RKO (cell line): ENCODE measurements at regions not wholly inside any gene's neighbourhood (a gene's known extent, or its start where the extent isn't known, plus 50 kb on each side); places are given as distances from the start of the nearest gene placed in this dataset.
"Not testable (repeated sequence)": the region's sequence is repeated elsewhere in the genome, so short reads cannot be mapped to it uniquely, and the experiment has no call there.

Experiments used
- DNase-seq: peaks from one replicate; pipeline ENCODE4 v3.0.0-alpha.2; 2016; ENCODE audit warnings: low spot score

DNA sequence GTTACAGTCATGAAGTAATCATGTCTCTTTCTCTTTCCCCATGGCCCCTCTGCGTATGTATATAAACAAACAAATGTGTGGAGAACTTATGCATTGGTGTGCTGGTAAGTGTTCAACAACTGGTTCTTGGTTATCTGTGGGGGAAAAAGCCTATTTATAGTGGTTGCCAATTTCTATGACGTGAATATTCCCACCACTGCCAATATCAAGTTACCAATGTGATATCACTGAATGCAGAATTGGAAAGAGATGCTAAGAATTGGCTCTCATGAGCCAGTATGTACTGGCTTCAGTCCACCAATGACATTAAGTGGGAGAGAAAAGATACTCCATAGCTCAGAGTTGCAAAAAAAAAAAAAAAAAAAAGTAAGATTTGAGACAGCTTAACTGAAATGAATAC is 399.7 kb downstream of the REEP3 start:
- DNase-seq, result no peak

DNA sequence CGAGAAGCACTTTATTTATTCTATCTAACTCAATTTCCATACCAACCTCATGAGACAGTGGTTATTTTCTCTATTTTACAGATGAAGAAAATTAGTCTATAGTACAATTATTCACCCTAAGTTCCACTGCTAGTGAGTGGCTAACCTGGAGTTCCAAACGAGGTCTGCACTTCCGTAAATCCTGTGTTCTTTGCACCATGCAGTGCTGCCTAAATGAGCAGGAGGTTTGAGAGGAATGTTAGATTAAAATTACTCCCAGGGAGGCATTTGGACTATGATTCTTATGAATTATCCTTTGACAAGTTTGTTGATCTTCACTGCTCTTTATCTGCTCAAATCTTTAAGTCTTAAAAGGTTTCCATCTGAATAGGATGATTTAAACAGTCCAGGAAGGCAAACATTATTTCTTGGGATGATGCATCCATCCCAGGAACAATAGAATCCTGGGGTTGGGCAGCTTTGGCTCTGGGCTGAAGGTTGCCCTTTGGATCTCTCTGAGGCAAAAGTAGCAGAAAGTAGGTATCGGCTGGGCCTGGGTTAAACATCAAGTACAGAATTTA is 400.8 kb downstream of the REEP3 start:
- DNase-seq, result no peak

DNA sequence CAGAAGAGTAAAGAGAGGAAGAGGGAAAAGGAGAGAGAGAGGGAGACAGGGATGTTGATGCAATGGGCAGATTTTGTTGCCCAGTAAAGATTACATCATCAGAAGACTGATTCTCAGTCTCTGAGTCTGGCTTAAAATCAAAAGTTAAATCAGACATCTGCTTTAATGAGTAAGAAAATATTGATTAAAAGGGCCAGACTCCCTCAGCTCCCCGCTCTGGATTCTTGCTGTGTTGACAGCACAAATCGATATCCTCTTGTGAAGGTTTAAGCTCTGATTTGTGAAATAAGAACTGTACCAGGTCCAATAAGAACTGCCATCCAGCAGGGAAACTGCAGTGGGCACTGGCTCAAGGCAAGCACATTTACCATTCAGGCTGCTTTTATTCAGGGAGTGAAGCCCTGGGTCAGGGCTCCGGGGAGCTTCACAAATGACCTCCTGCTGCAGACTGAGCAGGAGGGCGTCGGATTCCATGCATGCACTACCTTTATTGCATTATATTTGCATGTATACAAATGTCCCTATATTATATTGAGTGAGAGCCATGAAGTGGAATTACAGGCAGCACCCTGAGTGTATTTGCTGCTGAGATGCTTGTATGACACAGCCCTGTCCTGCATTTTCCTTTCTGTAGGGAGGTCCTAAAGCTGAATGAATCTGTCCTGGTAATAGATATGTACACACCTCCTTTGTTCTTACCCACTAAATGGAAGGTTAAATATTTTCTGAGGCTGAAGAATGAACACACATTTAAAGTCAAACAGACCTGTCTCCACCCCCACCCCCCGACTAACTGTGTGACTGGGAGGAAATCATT is 401.5 kb downstream of the REEP3 start:
- no peak for DNase-seq

DNA sequence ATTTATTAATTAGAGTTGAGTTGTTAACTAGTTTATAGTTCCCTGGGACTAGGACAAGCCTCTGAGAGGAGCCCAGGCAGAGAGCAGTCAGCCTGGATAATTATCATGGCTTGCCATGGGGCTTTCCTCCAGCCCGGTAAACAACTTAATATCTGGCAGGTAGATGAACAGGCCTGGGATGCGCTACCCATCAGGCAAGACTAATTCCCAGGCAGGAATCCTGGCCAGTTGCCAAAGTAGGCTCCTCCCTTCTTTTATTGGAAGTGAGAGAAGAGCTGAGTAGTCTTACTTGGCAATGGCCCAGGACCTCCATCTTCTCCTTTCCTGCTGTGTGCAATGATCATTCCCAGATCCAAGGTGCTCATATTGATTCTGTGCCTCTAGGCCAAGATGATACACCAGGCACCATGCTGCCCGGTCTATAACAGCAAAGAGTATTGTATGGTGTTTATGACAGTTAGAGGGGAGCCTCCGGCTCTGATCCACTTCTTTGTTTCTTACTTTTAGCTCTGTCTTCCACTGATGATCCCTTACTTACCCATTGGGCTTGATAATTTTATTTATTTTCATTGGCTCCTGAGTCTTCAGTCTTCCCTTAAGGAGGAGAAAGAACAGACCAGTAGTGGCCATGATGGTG is 408.7 kb downstream of the REEP3 start:
- no peak for DNase-seq

DNA sequence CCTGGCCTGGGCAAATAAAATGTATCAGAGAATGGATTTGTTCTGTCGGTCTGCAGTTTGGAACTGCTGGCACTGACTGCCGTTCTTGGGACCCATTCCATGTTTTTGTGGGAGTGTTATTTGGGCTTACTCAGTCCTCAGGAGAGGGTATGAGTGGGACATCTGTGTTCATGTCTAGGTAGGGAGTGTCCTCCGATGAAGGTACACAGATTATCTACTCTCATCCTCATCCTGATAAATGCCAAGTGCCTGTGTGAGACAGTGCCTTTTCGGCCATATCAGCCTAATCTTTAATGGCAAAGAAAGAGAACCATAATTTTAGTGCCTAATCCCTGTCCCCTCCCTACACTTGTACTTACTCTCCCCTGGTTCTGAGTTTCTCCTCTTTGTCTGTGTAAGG is 409.4 kb downstream of the REEP3 start:
- no peak for DNase-seq

DNA sequence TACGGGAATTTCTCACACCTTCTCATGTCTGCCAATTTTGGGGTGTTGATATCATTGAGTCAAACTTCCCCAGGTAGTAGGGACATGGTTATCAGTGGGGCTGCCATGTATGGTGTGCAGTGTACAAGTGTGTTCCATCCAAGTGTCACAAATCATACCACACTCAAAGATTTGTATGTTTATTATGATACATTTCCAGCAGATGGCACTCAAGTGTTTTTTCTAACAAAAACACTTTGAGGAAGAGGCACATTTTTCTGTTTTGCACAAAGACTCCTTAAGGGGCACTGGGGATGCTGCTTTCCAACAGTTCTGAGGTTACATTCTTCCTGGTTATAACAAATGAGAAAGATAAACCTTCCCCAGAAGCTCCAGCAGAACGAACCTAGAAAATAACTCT is 414.5 kb downstream of the REEP3 start:
- DNase-seq, result peak; percentile 41

DNA sequence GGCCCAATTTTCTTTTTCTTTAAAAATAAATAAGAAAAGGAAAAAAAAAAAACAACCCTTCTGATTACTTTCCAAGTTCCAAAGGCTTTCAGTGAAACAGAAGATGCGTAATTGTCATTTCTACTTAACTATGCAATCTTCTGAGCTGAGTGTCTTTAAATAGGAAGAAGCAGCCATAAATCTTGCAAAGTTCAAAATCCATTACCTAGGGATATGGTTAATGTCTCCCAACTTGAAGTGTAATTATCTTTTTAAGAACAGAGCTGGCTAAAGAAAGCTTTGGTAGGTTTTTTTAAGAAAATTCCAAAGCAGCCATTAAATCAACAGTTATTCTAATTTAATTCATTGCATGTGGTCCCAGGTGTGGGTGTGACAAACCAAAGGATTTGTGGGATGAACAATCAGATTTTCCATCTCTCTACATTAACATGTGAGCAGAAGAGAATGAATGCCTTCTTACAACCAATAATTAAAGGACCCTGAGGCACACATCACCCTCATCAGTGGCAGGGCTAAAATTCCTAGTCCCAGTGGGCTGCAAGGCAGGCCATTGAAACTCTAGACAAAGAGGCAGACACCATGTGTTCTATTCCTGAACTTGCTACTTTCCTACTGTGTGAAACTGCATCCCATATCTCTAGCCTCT is 419.2 kb downstream of the REEP3 start:
- no peak for DNase-seq

DNA sequence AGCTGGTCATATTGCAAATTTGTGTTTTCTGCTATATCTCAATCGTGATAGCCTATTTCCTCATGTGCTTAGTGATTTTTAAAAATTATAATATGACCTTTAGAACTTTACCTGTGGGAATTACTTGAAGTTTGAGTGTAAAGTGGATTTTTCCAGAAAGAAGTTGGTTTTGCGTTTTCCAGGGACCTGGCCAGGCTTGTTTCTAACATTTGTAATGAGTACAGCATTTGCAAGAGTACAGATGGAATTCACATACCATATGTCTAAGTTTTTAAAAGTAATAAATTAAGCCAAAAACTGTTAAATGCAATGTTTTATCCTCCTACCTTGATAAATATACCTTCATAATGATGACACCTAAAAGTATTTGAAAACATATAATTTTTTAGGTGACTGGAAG is 443.2 kb downstream of the REEP3 start:
- no peak for DNase-seq

DNA sequence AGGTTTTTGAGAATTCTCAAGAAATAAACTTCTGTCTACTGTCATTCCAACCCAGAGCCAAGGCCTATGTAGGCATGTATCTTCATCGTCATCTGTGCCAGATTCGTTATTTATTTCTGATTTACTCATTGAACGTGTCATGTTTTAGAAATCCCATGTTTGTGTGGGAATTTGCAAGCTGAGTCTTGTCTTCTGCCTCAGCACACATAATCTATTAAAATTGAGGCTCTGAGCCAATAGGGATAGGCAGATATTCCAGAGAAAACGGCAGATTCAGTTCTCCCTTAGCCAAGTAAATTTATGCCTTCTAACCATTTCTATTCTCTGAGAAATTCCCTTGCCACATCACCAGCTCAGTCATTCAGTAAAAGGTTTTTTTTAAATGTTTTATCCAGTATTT is 444.6 kb downstream of the REEP3 start:
- no peak for DNase-seq

DNA sequence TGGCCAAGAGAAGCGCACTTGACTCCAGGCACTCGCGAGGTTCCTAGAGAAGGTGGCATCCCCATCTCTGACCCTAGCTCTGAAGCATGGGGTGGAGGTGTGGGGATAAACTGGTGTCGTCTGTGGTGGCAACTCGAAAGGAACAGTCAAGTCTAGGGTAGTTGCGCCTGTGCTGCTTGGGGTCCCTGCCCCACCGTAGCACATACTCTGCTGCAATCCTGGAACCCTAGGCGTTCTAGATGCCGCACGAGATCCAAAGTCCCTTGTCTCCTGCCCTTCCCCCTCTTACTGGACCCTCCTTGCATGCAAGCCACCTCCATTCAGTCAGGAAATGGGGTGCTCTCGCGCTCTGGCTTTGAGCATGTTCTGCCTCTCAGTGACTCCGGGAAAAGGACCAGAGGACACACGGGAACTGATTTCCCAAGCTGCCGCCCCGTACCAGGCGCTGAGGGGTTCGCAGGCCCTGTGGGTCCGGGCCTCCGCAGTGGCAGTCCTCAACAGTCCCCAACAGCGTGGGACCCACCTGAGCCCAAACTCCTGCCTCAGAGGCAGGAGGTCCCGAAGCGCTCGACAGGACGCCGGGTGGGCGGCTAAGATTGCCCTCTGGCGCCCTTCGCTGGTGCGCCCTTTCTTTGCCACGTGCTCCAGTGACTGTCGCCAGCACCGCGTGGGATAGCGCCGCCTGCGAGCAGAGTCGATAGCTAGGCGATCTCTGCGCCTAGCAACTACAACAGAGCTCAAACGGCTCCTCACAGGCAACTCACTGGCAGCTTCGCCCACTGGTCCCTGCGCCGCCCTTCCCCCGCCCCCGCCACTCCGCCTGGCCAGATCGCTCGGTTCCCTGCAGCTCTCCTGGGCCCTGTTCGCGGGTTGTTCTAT is 452.0 kb downstream of the REEP3 start:
- DNase-seq, result no peak

DNA sequence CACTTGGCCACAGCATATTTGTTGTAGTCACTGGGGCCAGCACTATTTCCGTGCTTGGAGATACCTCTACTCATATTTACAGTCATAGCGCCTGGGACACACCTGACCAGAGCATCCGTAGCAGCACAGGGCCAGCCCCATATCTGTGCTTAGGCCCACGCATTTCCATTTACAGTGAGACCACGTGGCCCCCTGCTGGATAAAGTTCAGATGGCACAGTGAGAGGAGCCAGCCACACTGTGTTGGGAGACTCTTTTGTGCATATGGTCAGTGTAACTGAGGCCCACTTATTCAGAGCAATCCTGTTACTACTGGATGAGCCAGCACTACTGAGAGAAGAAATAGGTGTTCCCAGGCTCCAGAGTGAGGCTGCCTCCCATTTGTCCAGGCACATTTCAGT is 455.3 kb downstream of the REEP3 start:
- peak; percentile 43 for DNase-seq

DNA sequence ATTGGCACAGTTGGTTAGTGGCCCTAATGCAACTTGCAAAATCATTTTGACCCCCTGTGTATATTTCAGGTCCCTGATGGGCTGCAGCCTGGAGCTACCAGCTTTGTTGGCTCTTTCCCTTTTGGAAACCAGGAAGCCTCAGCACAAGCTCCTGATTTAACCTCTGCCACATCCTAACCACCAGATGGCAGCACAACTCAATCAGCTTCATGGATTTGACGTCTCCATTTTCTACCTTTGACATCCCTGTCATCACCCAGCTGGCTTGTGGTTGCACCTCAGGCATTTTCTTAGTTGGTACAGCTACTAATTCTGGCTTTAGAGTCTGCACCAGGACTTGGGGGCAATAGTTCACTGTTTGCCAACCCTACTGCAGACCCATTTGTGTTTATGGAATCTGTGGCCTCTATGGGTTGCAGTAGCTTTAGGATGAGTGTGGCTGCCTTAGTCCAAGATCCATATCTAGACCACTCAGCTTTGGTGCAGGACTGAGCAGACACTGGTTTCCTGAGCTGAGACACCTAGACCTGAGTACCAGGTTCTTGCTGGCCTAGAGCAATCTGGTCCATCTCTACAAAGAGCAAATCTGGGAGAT is 456.2 kb downstream of the REEP3 start:
- DNase-seq, result peak; percentile 66

DNA sequence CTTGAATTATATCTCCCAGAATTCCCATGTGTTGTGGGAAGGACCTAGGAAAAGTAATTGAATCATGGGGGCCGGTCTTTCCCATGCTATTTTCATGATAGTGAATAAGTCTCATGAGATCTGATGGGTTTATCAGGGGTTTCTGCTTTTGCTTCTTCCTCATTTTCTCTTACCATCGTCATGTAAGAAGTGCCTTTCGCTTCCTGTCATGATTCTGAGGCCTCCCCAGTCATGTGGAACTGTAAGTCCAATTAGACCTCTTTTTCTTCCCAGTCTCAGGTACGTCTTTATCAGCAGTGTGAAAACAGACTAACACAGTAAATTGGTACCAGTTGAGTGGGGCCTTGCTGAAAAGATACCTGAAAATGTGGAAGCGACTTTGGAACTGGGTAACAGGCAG is 459.7 kb downstream of the REEP3 start:
- not testable (repeated sequence) for DNase-seq

DNA sequence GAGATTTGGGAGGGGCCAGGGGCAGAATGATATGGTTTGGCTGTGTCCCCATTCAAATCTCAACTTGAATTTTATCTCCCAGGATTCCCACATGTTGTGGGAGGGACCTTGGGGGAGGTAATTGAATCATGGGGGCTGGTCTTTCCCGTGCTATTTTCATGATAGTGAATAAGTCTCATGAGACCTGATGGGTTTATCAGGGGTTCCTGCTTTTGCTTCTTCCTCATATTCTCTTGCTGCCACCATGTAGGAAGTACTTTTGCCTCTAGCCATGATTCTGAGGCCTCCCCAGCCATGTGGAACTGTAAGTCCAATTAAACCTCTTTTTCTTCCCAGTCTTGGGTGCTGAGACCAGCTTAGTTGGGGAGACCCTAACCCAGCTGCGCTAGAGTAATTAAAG is 462.9 kb downstream of the REEP3 start:
- not testable (repeated sequence) for DNase-seq

DNA sequence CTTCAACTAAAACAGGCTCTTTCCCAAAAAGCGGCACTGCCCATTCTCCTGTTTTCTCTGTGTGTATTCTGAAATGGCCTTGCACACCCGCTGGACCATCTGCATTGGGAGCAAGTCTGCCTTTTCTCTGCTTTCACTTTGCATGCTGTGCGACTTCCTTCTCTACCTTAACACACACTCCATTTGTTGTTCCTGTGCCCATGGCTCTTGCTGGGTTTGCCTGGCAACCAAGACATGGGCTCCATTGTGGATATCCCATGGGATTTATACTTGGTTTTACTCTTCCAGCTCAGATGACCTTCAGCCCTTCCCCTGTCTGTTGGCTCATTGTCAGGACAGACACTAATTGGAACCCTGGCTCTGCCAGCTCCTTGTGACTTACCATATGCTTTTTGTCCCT is 465.3 kb downstream of the REEP3 start:
- no peak for DNase-seq

DNA sequence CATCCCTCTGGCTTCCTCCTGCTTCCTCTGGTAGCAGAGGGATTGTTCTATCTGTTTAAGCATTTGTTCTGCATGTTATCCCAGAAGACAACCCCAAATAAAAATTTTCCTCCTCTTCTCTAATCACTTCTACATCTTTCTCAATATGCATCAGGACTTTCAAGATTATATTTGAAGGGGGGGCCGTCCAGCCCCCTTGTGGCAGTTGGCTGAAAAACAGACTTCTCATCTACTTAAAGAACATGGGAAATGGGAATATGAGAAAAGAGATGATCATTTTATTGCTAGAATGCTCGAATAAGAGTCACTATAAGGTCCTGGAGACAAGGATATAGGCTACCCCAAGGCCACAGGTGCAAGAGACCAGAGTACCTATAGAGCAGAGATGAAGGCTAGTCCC is 466.0 kb downstream of the REEP3 start:
- DNase-seq, result no peak

DNA sequence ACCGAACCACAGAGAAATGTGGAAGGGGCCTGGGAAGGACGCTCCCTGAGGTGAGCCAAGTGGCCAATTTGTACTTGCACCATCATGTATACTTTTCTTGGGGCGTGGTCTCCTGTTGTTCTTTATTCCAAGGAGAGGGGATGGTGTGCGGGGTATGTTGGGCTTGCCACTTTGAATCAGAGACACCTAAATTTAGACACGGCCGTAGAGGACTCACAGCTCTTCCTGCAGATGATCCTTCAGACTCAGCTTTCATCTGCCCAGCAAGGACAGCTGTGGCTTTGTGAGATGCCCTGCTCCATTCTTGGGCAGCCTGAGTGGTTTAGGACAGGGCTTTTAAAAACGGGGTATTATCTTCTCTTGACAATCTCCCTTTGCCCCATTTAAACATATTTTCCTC is 473.2 kb downstream of the REEP3 start:
- no peak for DNase-seq

DNA sequence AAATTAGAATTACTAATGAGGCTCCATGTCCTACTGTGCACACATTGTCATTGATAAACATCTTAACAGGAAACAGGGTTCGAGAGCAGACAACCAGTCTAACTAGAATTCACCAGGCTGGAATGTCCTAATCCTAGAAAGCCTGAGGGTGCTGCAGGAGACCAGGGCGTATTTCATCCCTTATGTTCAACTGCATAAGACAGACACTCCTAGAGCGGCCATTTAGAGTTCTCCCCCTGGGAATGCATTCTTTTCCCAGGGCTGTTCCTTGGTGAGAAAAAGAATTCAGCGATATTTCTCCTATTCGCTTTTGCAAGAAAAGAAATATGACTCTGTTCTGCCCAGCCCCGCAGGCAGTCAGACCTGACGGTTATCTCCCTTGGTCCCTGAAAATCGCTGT is 486.0 kb downstream of the REEP3 start:
- DNase-seq, result no peak

DNA sequence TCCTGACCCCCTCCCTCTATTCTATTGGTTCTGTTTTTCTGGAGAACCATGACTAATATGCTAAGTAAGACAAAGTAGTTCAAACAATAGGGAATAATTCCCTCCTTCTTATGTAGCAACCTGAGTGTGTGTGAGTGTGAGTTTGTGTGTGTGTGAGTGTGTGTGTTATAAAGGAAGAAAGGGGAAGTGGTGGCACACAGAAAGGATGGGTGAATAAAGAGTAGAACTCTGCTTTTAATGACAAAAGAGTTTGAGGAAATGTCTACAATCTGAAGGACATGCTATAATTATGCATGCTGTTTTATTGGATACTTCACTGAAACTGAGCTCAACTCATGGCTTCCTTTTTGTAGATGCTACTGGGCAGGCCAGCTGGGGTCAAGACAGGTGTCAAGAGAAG is 489.5 kb downstream of the REEP3 start:
- DNase-seq, result no peak

DNA sequence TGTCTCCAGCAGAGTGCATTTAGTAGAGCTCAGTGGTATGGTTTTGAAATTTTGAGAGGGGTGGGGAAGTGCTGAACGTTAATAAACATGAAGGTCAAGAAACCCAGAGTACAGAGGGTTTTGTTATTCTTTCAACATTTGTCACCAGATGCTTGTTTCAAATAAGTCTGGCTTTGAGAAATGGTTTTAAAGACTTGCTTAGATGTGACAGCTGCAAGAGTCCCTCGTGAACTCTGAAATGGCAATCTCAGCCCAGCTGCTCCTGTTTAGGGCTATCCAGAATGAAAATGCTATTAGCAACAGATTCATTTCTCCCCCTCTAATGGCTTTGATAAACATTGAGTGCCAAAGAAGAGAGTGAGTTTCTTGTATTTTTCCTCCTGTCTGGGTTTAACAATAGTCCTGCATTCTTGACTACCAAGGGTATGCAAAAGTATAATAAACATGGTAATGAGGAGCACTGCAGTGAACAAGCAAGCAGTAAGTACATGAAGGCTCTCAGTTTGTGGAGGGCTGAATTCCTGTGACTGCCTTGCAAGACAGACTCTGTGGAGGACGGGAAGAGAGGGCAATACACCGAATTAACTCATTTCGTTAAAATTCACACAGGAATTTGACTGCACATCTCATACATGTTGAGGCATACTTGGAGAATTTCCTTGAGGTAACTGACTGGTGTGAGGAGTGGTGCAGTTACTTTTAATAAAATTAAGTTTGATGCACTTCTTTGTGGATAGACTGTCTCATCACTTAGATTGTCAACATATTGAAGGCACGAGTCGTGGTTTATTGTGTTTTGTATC is 490.9 kb downstream of the REEP3 start:
- no peak for DNase-seq

DNA sequence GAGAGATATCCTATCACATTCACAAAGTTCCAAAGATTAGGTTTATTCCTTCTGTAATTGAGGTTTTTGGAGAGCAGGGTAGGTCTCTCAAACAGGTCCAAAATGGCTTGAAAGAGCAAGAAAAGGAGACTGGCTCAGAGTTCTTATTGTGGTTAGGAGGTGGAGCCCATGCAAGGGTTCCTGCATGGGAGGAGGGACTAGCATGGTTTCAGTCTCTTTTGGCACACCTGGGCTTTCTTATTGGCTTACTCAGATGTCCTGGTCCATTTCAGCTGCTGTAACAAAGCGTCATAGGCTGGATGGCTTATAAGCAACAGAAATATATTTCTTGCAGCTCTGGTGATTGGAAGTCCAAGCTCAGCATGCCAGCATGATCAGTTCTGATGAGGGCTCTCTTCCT is 493.1 kb downstream of the REEP3 start:
- no peak for DNase-seq
